ENCODE measurements at regions not wholly inside any gene's neighbourhood (a gene's known extent, or its start where the extent isn't known, plus 50 kb on each side); places are given as distances from the start of the nearest gene placed in this dataset.

GRCh38 chr10:46222364-46222935 is 64.3 kb upstream of the ANTXRL start:
- TF ChIP-seq POLR2AphosphoS5 (IDR thresholded peaks at IDR 0.05) (no peak), CTCF (IDR thresholded peaks at IDR 0.05) (no peak), EP300 (IDR thresholded peaks at IDR 0.05; ENCODE audit: low read depth) (no peak), POLR2A (IDR thresholded peaks at IDR 0.05) (no peak)
- no peak overlapping the region for H3K4me3 ChIP-seq
- no peak overlapping the region for H3K27ac ChIP-seq
- H3K27me3 ChIP-seq: no peaks in the 10 kb centered on the region
- no peaks in the 10 kb centered on the region for H3K4me1 ChIP-seq
- WGBS, 2 donors (ENCODE audit: low coverage in 1 of 2): 94 to 96% methylated on average over 4 of the region's 4 CpGs
- no peaks in the 10 kb centered on the region for H3K36me3 ChIP-seq
- in situ Hi-C loops (cut with MboI; ENCODE audit: low pct_ligation_motif_present in 1 of 4, low pct_unique_long_range_greater_than_20kb in 1 of 4, low sequenced_read_pairs in 3 of 4) (no loop called here), intact Hi-C loops (cut with DNase I; ENCODE audit: low total_unique reads) (no loop called here)
- H3K9me3 ChIP-seq: no peaks in the 10 kb centered on the region
- no peak for DNase-seq

GRCh38 chr10:46223064-46223480 is 63.7 kb upstream of the ANTXRL start:
- intact Hi-C loops (cut with DNase I; ENCODE audit: low total_unique reads): no loop called here
- 93% methylated on average over 5 of the region's 5 CpGs; no CpG with 5 or more reads in 1 of the 2 donors for WGBS, 2 donors (ENCODE audit: low coverage in 1 of 2)
- in situ Hi-C loops (cut with MboI; ENCODE audit: low pct_ligation_motif_present in 1 of 4, low pct_unique_long_range_greater_than_20kb in 1 of 4, low sequenced_read_pairs in 3 of 4): no loop called here

DNA sequence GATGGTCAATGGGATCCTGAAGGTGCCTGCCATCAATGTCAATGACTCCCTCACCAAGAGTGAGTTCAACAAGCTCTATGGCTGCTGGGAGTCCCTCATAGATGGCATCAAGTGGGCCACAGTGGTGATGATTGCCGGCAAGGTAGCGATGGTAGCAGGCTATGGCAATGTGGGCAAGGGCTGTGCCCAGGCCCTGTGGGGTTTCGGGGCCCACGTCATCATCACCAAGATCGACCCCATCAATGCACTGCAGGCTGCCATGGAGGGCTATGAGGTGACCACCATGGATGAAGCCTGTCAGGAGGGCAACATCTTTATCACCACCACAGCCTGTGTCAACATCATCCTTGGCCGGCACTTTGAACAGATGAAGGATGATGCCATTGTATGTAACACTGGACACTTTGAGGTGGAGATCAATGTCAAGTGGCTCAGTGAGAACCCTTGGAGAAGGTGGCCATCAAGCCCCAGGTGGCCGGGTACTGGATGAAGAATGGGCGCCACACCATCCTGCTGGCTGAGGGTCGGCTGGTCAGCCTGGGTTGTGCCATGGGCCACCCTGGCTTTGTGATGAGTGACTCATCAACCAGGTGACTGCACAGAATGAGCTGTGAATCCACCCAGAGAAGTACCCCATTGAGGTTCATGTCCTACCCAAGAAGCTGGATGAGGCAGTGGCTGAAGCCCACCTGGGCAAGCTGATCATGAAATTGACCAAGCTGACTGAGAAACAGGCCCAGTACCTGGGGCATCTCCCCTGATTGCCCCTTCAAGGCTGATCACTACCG is 63.0 kb upstream of the ANTXRL start:
- H3K36me3 ChIP-seq: no peaks in the 10 kb centered on the region
- TF ChIP-seq POLR2A (IDR thresholded peaks at IDR 0.05) (no peak), EP300 (IDR thresholded peaks at IDR 0.05; ENCODE audit: low read depth) (no peak), CTCF (IDR thresholded peaks at IDR 0.05) (no peak), POLR2AphosphoS5 (IDR thresholded peaks at IDR 0.05) (no peak)

More at GRCh38 chr10:46223064-46223480, 63.7 kb upstream of the ANTXRL start:
- H3K4me3 ChIP-seq: no peak overlapping the region
- H3K27me3 ChIP-seq: no peaks in the 10 kb centered on the region
- TF ChIP-seq POLR2A (IDR thresholded peaks at IDR 0.05) (no peak), EP300 (IDR thresholded peaks at IDR 0.05; ENCODE audit: low read depth) (no peak), CTCF (IDR thresholded peaks at IDR 0.05) (no peak), POLR2AphosphoS5 (IDR thresholded peaks at IDR 0.05) (no peak)
- DNase-seq: no peak
- no peak overlapping the region for H3K27ac ChIP-seq
- H3K36me3 ChIP-seq: no peaks in the 10 kb centered on the region
- H3K9me3 ChIP-seq: no peaks in the 10 kb centered on the region
- H3K4me1 ChIP-seq: no peaks in the 10 kb centered on the region

GRCh38 chr10:46224414-46224682 is 62.4 kb upstream of the ANTXRL start:
- TF ChIP-seq POLR2AphosphoS5 (IDR thresholded peaks at IDR 0.05) (no peak), CTCF (IDR thresholded peaks at IDR 0.05) (no peak), EP300 (IDR thresholded peaks at IDR 0.05; ENCODE audit: low read depth) (no peak), POLR2A (IDR thresholded peaks at IDR 0.05) (no peak)
- intact Hi-C loops (cut with DNase I; ENCODE audit: low total_unique reads) (no loop called here), in situ Hi-C loops (cut with MboI; ENCODE audit: low pct_ligation_motif_present in 1 of 4, low pct_unique_long_range_greater_than_20kb in 1 of 4, low sequenced_read_pairs in 3 of 4) (no loop called here)
- Histone ChIP-seq H3K4me1 (peaks cover 0 to 5% (median 0%) of the 10 kb centered on the region in 4 donors), H3K36me3 (no peaks in the 10 kb centered on the region), H3K4me3 (no peak overlapping the region), H3K9me3 (no peaks in the 10 kb centered on the region), H3K27ac (no peak overlapping the region), H3K27me3 (no peaks in the 10 kb centered on the region)
- no peak for DNase-seq
- WGBS, 2 donors (ENCODE audit: low coverage in 1 of 2): 91% methylated on average over 2 of the region's 2 CpGs; no CpG with 5 or more reads in 1 of the 2 donors

More for the DNA sequence above, 63.0 kb upstream of the ANTXRL start:
- Histone ChIP-seq H3K27ac (no peak overlapping the region), H3K4me1 (peaks cover 0 to 2% (median 0%) of the 10 kb centered on the region in 4 donors), H3K4me3 (no peak overlapping the region), H3K9me3 (no peaks in the 10 kb centered on the region), H3K27me3 (no peaks in the 10 kb centered on the region)
- no peak for DNase-seq
- intact Hi-C loops (cut with DNase I; ENCODE audit: low total_unique reads) (no loop called here), in situ Hi-C loops (cut with MboI; ENCODE audit: low pct_ligation_motif_present in 1 of 4, low pct_unique_long_range_greater_than_20kb in 1 of 4, low sequenced_read_pairs in 3 of 4) (no loop called here)
- WGBS, 2 donors (ENCODE audit: low coverage in 1 of 2): 60 to 97% methylated on average over 1 to 10 of the region's 10 CpGs
